ENCODE measurements at regions not wholly inside any gene's neighbourhood (a gene's known extent, or its start where the extent isn't known, plus 50 kb on each side); places are given as distances from the start of the nearest gene placed in this dataset.

DNA sequence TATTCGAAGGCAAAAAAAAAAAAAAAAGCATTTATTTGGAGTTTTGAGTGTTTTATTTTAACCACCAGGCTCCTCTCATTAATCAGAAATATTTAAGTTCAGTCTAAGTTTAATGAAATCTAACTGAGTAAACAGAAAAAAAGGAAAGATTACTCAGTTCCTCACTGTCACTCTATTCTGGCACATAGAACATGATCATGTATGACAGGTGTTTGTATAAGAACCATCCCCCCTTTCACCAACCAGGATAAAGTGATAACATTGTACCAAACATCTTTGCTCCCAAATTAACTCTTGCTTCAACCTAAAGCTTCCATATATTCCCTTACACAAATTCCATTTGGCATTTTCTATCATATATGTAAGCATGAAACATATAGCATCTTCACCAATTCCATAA lies 176.2 kb upstream of the HSF2 start:
- TF ChIP-seq MYC (IDR thresholded peaks at IDR 0.05; ENCODE audit: borderline replicate concordance, low read length): no peak
- TF ChIP-seq, protein P1, sequence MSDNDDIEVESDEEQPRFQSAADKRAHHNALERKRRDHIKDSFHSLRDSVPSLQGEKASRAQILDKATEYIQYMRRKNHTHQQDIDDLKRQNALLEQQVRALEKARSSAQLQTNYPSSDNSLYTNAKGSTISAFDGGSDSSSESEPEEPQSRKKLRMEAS (IDR thresholded peaks at IDR 0.05): no peak
- TF ChIP-seq CEBPB (IDR thresholded peaks at IDR 0.05): no peak
- TF ChIP-seq, protein P2, sequence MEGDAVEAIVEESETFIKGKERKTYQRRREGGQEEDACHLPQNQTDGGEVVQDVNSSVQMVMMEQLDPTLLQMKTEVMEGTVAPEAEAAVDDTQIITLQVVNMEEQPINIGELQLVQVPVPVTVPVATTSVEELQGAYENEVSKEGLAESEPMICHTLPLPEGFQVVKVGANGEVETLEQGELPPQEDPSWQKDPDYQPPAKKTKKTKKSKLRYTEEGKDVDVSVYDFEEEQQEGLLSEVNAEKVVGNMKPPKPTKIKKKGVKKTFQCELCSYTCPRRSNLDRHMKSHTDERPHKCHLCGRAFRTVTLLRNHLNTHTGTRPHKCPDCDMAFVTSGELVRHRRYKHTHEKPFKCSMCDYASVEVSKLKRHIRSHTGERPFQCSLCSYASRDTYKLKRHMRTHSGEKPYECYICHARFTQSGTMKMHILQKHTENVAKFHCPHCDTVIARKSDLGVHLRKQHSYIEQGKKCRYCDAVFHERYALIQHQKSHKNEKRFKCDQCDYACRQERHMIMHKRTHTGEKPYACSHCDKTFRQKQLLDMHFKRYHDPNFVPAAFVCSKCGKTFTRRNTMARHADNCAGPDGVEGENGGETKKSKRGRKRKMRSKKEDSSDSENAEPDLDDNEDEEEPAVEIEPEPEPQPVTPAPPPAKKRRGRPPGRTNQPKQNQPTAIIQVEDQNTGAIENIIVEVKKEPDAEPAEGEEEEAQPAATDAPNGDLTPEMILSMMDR (IDR thresholded peaks at IDR 0.05): no peak
- TF ChIP-seq, protein P3, sequence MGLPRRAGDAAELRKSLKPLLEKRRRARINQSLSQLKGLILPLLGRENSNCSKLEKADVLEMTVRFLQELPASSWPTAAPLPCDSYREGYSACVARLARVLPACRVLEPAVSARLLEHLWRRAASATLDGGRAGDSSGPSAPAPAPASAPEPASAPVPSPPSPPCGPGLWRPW (IDR thresholded peaks at IDR 0.05): no peak
- TF ChIP-seq, protein P4, sequence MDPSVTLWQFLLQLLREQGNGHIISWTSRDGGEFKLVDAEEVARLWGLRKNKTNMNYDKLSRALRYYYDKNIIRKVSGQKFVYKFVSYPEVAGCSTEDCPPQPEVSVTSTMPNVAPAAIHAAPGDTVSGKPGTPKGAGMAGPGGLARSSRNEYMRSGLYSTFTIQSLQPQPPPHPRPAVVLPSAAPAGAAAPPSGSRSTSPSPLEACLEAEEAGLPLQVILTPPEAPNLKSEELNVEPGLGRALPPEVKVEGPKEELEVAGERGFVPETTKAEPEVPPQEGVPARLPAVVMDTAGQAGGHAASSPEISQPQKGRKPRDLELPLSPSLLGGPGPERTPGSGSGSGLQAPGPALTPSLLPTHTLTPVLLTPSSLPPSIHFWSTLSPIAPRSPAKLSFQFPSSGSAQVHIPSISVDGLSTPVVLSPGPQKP (IDR thresholded peaks at IDR 0.05; ENCODE audit: low read depth, low read length): no peak
- TF ChIP-seq, protein P5, sequence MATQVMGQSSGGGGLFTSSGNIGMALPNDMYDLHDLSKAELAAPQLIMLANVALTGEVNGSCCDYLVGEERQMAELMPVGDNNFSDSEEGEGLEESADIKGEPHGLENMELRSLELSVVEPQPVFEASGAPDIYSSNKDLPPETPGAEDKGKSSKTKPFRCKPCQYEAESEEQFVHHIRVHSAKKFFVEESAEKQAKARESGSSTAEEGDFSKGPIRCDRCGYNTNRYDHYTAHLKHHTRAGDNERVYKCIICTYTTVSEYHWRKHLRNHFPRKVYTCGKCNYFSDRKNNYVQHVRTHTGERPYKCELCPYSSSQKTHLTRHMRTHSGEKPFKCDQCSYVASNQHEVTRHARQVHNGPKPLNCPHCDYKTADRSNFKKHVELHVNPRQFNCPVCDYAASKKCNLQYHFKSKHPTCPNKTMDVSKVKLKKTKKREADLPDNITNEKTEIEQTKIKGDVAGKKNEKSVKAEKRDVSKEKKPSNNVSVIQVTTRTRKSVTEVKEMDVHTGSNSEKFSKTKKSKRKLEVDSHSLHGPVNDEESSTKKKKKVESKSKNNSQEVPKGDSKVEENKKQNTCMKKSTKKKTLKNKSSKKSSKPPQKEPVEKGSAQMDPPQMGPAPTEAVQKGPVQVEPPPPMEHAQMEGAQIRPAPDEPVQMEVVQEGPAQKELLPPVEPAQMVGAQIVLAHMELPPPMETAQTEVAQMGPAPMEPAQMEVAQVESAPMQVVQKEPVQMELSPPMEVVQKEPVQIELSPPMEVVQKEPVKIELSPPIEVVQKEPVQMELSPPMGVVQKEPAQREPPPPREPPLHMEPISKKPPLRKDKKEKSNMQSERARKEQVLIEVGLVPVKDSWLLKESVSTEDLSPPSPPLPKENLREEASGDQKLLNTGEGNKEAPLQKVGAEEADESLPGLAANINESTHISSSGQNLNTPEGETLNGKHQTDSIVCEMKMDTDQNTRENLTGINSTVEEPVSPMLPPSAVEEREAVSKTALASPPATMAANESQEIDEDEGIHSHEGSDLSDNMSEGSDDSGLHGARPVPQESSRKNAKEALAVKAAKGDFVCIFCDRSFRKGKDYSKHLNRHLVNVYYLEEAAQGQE (IDR thresholded peaks at IDR 0.05): no peak
- TF ChIP-seq, protein P6, sequence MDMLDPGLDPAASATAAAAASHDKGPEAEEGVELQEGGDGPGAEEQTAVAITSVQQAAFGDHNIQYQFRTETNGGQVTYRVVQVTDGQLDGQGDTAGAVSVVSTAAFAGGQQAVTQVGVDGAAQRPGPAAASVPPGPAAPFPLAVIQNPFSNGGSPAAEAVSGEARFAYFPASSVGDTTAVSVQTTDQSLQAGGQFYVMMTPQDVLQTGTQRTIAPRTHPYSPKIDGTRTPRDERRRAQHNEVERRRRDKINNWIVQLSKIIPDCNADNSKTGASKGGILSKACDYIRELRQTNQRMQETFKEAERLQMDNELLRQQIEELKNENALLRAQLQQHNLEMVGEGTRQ (IDR thresholded peaks at IDR 0.05): no peak

Data from A549 (cell line).